Activated naive CD8-positive, alpha-beta T cell treated with anti-CD3 and anti-CD28 coated beads for 36 hours (primary cell): ENCODE measurements at regions not wholly inside any gene's neighbourhood (a gene's known extent, or its start where the extent isn't known, plus 50 kb on each side); places are given as distances from the start of the nearest gene placed in this dataset.

Source experiments
- DNase-seq: peaks from one replicate; pipeline ENCODE4 v3.0.0; 2021
- H3K27ac Mint-ChIP-seq: one replicate; pipeline ENCODE4 v1.8.0; 2022; ENCODE audit warnings: mild to moderate bottlenecking, moderate library complexity, mixed read lengths
- H3K27me3 Mint-ChIP-seq: one replicate; pipeline ENCODE4 v1.8.0; 2022; ENCODE audit warnings: mild to moderate bottlenecking, mixed read lengths
- H3K36me3 Mint-ChIP-seq: one replicate; pipeline ENCODE4 v1.8.0; 2021; ENCODE audit warnings: mild to moderate bottlenecking, mixed read lengths
- H3K4me1 Mint-ChIP-seq: one replicate; pipeline ENCODE4 v1.8.0; 2021; ENCODE audit warnings: mixed read lengths
- H3K4me3 Mint-ChIP-seq: one replicate; pipeline ENCODE4 v1.8.0; 2022; ENCODE audit warnings: mild to moderate bottlenecking, moderate library complexity, mixed read lengths
- H3K9me3 Mint-ChIP-seq: one replicate; pipeline ENCODE4 v1.8.0; 2022; ENCODE audit warnings: mixed read lengths

DNA sequence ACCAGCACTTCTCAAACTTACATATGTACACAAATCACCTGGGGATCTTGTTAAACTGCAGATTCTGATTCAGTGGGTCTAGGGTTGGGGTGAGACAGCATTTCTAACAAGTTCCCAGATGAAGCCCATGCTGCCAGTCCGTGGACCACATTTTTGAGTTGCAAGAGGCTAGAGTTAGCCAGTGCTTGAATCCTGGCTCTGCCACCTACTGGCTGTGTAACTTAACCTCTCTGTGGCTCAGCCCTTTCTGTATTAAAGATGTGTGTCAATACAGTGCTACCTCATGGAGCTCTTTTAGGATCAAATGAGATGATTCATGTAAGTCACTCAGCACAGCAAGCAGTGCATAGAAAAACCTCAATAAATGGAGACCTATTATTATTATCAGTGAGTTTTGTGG, 90.2 kb upstream of the ISX start:
- no peak for DNase-seq
- Mint-ChIP-seq H3K36me3 (no peaks in the 10 kb centered on the region), H3K4me3 (no peak overlapping the region), H3K27me3 (peaks cover 5% of the 10 kb centered on the region), H3K27ac (no peak overlapping the region), H3K4me1 (no peaks in the 10 kb centered on the region), H3K9me3 (peaks cover 3% of the 10 kb centered on the region)

DNA sequence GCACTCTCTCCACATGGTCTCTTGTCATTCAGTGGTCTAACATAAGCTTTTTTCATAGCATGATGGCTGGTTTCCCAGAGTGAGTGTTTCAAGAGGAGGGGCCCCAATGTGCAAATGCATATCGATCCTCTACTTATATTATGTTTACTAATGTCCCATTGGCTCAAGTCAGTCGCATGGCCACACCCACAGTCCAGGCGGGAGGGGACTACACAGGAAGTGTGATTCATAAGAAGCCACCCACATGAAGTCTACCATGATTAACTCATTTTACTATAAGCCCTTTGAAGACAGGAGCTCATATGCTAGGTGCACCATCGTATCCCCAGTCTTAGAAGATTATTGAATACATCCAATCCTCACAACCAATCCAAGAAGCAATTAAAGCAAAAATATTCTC, 89.5 kb upstream of the ISX start:
- H3K27ac Mint-ChIP-seq, result no peak overlapping the region
- peaks cover 3% of the 10 kb centered on the region for H3K9me3 Mint-ChIP-seq
- DNase-seq, result no peak
- H3K4me1 Mint-ChIP-seq, result no peaks in the 10 kb centered on the region
- peaks cover 9% of the 10 kb centered on the region for H3K27me3 Mint-ChIP-seq
- H3K4me3 Mint-ChIP-seq, result no peak overlapping the region
- no peaks in the 10 kb centered on the region for H3K36me3 Mint-ChIP-seq

DNA sequence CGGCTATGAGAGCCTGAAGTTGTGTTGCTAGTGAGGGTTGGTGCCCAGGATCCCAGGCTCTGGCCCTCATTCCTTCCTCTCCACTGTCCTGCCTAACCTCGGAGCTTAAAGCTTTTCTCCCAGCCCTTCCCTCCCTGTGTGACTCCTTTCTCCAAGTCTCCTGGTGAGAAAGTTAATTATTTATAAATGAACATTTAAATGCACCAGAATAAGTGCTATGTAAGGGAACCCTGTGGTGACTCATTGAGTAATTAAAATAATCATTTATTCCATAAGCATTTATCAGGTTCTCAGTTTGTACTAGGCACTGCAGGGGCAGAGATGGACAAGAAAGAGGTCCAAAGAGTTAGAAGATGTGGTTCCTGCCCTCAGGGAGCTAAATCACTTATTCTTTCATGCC, 89.1 kb upstream of the ISX start:
- H3K36me3 Mint-ChIP-seq, result no peaks in the 10 kb centered on the region
- H3K27me3 Mint-ChIP-seq, result peaks cover 11% of the 10 kb centered on the region
- H3K4me1 Mint-ChIP-seq, result no peaks in the 10 kb centered on the region

DNA sequence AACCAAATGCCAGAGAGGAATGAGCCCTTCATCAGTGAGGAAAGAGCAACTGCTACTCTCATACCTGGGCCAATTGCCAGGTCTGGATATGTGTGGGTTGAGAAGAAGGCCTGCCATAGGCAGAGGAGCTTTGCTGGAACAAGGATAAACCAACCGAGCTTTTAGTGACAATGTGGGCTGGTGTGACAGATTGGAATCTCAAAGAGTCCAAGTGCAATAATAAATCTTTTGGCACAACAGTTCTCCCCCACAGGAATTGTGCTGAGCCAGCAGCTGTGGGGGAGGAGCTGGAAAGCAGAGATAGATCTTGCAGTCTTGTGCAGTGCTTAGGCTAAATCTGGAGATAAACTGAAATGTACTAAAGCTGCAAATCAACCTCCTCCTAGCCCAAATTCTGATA, 79.4 kb upstream of the ISX start:
- Mint-ChIP-seq H3K4me3 (no peak overlapping the region), H3K4me1 (no peaks in the 10 kb centered on the region), H3K27me3 (peaks cover 23% of the 10 kb centered on the region), H3K9me3 (peaks cover 7% of the 10 kb centered on the region), H3K36me3 (no peaks in the 10 kb centered on the region), H3K27ac (no peak overlapping the region)
- DNase-seq, result no peak

More for the DNA sequence above, 89.1 kb upstream of the ISX start:
- peaks cover 3% of the 10 kb centered on the region for H3K9me3 Mint-ChIP-seq
- H3K4me3 Mint-ChIP-seq, result no peak overlapping the region
- H3K27ac Mint-ChIP-seq, result no peak overlapping the region
- no peak for DNase-seq

DNA sequence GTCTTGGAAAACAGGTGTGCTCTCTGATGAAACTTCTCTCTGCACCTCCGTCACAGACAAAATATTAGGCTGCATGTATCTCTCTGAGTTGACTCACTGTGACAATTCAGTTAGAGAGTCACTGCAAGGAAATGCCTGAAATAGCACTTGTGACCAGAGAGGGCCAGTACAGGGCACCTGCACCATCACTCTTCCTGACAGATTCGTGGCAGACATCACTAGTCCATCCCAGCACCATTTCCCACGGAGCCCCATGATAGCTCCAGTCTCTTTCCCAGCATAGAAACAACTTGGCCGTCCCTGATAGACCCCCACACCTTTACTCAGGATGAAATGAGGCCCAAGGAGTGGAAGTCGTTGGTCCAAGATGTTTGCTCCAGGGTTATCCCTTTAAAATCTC, 73.3 kb upstream of the ISX start:
- Mint-ChIP-seq H3K4me3 (no peak overlapping the region), H3K27me3 (peaks cover 14% of the 10 kb centered on the region), H3K9me3 (peaks cover 3% of the 10 kb centered on the region), H3K36me3 (no peaks in the 10 kb centered on the region), H3K4me1 (no peaks in the 10 kb centered on the region), H3K27ac (no peak overlapping the region)
- DNase-seq, result no peak

DNA sequence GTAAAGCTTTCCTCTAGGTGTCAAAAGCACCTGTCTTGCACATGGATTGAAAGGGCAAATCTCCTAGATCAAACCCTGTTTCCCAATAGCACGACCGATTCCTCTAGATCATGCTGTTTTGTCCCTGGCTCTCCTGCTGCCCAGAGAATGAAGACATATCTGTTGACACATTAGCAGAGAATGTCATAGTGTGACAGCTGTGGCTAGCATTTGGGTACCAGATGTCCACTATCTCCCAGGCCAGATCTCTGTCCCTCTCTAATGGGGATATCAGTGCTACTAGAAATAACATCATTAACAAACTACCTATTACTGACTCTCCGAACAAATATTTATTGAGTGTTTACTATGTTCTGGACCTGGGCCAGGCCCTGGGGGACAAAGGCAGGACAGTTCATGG, 72.4 kb upstream of the ISX start:
- Mint-ChIP-seq H3K27me3 (peaks cover 16% of the 10 kb centered on the region), H3K9me3 (no peaks in the 10 kb centered on the region), H3K4me3 (no peak overlapping the region), H3K36me3 (no peaks in the 10 kb centered on the region), H3K4me1 (no peaks in the 10 kb centered on the region), H3K27ac (no peak overlapping the region)
- DNase-seq, result no peak

DNA sequence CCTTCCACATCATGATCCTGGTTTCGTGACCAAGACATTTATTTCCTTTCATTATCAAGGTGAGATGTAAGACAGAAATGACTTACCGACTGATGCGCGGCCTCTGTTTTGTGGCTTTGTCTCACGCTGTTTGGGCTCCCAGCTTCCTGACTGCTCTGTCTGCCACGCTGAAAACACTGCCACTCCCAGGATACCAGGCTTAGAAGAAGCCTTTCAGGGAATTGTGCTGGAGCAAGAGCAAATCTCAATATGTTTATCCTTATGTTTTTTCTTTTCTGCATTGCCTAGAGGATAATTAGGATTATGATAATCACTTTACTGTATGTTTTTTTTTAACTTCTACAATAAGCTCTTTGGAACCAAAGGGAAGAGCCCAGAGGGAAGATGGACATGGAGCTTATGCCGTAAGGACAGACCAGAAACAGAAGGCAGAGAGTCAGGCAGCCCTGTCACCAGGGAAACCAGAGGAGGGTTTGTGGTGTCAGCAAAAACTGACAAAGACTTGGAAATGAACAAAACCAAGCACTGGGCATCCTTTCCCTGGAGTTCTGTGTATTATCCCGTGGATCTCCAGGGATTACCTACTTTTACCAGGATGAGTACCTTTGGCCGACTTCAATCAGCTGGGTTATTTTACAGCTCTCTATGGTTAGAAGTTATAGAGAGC, 68.2 kb upstream of the ISX start:
- no peak overlapping the region for H3K27ac Mint-ChIP-seq
- H3K36me3 Mint-ChIP-seq, result no peaks in the 10 kb centered on the region
- H3K4me1 Mint-ChIP-seq, result no peaks in the 10 kb centered on the region
- no peak for DNase-seq
- H3K9me3 Mint-ChIP-seq, result no peaks in the 10 kb centered on the region
- peaks cover 14% of the 10 kb centered on the region for H3K27me3 Mint-ChIP-seq
- H3K4me3 Mint-ChIP-seq, result no peak overlapping the region

DNA sequence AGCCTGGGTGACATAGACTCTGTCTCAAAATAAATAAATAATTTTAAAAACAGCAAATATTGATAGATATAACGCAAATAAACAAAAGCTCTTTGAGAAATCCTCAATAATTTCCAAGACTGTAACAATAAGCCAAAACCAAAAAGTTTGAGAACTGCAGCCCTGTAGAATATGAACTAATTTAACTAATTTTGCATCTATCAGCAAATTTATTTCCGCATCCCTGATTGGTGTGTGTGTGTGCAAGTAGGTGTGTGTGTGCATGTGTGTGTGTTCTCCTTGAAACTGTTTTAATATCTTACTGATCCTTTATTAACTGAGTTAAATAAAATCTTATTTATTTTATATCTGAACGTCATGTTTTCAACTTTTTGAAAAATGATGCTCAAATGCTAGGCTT, 67.0 kb upstream of the ISX start:
- no peaks in the 10 kb centered on the region for H3K4me1 Mint-ChIP-seq
- no peak for DNase-seq
- H3K36me3 Mint-ChIP-seq, result no peaks in the 10 kb centered on the region
- no peaks in the 10 kb centered on the region for H3K9me3 Mint-ChIP-seq
- no peak overlapping the region for H3K4me3 Mint-ChIP-seq
- no peak overlapping the region for H3K27ac Mint-ChIP-seq
- H3K27me3 Mint-ChIP-seq, result peaks cover 11% of the 10 kb centered on the region

DNA sequence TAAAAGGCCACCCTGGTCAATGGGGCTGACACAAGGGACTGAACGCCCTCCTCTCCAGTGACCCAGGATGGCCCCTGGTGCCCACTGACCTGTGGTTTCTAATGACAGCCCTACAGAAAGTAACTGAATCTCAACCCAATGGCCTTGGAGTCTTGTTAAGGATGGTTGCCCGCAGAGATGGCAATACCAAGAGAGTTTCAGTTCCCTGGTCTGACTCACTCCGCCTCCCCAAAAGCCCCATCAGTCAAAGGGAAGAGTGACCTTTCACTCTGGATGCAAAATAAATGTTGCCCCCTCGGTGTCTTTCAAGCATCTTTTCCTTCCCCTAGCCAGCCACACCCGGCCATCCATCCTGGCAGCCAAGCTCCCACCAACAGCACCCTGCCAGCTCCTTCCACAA, 57.7 kb upstream of the ISX start:
- Mint-ChIP-seq H3K4me3 (no peak overlapping the region), H3K36me3 (no peaks in the 10 kb centered on the region), H3K9me3 (no peaks in the 10 kb centered on the region), H3K4me1 (no peaks in the 10 kb centered on the region), H3K27ac (no peak overlapping the region), H3K27me3 (peaks cover 4% of the 10 kb centered on the region)
- DNase-seq, result no peak

DNA sequence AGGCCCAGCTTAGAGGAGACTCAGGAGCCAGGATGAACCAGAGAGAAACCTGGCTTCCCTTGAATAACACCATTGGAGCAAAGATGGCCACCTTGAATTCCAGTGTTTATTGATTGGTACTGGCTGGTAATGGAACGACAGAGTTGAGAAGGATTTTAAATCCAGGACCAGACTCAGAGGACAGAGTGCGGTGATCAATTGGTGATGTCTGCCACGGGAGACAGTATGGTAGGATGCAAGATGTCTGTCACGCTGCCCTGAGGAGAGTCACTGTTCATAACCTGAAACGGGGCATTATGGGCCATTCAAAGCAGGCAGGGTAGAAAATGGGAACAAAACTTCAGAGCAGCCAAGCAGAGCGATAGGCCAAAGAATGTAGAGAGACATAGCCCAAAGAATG, 55.4 kb upstream of the ISX start:
- no peaks in the 10 kb centered on the region for H3K4me1 Mint-ChIP-seq
- no peak overlapping the region for H3K4me3 Mint-ChIP-seq
- peaks cover 4% of the 10 kb centered on the region for H3K27me3 Mint-ChIP-seq
- no peaks in the 10 kb centered on the region for H3K9me3 Mint-ChIP-seq
- no peak overlapping the region for H3K27ac Mint-ChIP-seq
- H3K36me3 Mint-ChIP-seq, result no peaks in the 10 kb centered on the region
- no peak for DNase-seq

DNA sequence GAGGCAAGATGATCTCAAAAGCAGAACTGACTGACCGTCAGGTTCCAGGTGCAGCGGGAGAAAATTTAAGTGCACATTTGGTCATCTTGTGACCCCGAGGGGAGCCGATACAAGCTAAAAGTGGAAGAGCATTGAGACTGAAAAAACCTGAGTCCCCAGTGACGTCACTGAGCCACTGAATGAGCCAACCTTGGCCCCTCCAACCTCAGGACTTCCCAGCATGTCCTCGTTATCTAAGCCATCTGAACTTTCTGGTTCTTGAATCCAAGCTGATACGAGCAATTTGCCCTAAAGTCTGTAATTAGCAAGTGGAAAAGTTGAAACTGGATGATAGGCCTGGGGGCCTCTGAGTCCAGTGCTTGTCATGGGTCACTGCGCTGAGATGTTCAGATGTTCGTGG, 51.1 kb upstream of the ISX start:
- DNase-seq, result no peak
- Mint-ChIP-seq H3K36me3 (no peaks in the 10 kb centered on the region), H3K9me3 (no peaks in the 10 kb centered on the region), H3K4me3 (no peak overlapping the region), H3K27me3 (no peaks in the 10 kb centered on the region), H3K27ac (no peak overlapping the region), H3K4me1 (no peaks in the 10 kb centered on the region)
